Skeletal muscle cell (primary cell): ENCODE measurements at regions not wholly inside any gene's neighbourhood (a gene's known extent, or its start where the extent isn't known, plus 50 kb on each side); places are given as distances from the start of the nearest gene placed in this dataset.

Experiments used
- DNase-seq: peaks from one replicate; pipeline ENCODE4 v3.0.0-alpha.2; 2010; ENCODE audit warnings: low read depth
- H3K4me3 ChIP-seq: 2 replicates; pipeline ENCODE4 v1.5.1; 2011; ENCODE audit warnings: low read depth, mild to moderate bottlenecking, control low read depth, low read length, moderate library complexity

GRCh38 chr2:72008608-72009007, 139.1 kb downstream of the CYP26B1 start:
- no peak overlapping the region for H3K4me3 ChIP-seq
- no peak for DNase-seq

- H3K4me3 ChIP-seq, result no peak overlapping the region
- no peak for DNase-seq
Observed at GRCh38 chr2:72007402-72007801, 140.3 kb downstream of the CYP26B1 start.

GRCh38 chr2:72006188-72006736, 141.4 kb downstream of the CYP26B1 start:
- no peak overlapping the region for H3K4me3 ChIP-seq
- DNase-seq, result no peak

- no peak for DNase-seq
- no peak overlapping the region for H3K4me3 ChIP-seq
Observed at GRCh38 chr2:72004976-72005375, 142.7 kb downstream of the CYP26B1 start.

GRCh38 chr2:72004201-72004915, 143.3 kb downstream of the CYP26B1 start:
- H3K4me3 ChIP-seq, result no peak overlapping the region

GRCh38 chr2:72003796-72004195, 143.9 kb downstream of the CYP26B1 start:
- DNase-seq, result no peak
- H3K4me3 ChIP-seq, result no peak overlapping the region

More at GRCh38 chr2:72004201-72004915, 143.3 kb downstream of the CYP26B1 start:
- DNase-seq, result no peak

- DNase-seq, result no peak
- H3K4me3 ChIP-seq, result no peak overlapping the region
Observed at GRCh38 chr2:72003124-72003523, 144.5 kb downstream of the CYP26B1 start.

- no peak for DNase-seq
- no peak overlapping the region for H3K4me3 ChIP-seq
Observed at GRCh38 chr2:72001937-72002690, 145.5 kb downstream of the CYP26B1 start.

- H3K4me3 ChIP-seq, result no peak overlapping the region
- DNase-seq, result no peak
Observed at GRCh38 chr2:72000110-72000509, 147.6 kb downstream of the CYP26B1 start.

GRCh38 chr2:71999580-71999979, 148.1 kb downstream of the CYP26B1 start:
- no peak for DNase-seq
- H3K4me3 ChIP-seq, result no peak overlapping the region

- DNase-seq, result no peak
- no peak overlapping the region for H3K4me3 ChIP-seq
Observed at GRCh38 chr2:71997843-71998242, 149.8 kb downstream of the CYP26B1 start.

GRCh38 chr2:71995067-71995665, 152.5 kb downstream of the CYP26B1 start:
- DNase-seq, result no peak
- H3K4me3 ChIP-seq, result no peak overlapping the region

GRCh38 chr2:71992036-71992435, 155.6 kb downstream of the CYP26B1 start:
- DNase-seq, result no peak
- no peak overlapping the region for H3K4me3 ChIP-seq

- H3K4me3 ChIP-seq, result no peak overlapping the region
- DNase-seq, result no peak
Observed at GRCh38 chr2:71991397-71991796, 156.3 kb downstream of the CYP26B1 start.

- H3K4me3 ChIP-seq, result no peak overlapping the region
- no peak for DNase-seq
Observed at GRCh38 chr2:71990826-71991225, 156.8 kb downstream of the CYP26B1 start.

- no peak for DNase-seq
- no peak overlapping the region for H3K4me3 ChIP-seq
Observed at GRCh38 chr2:71990122-71990521, 157.5 kb downstream of the CYP26B1 start.

- DNase-seq, result no peak
- no peak overlapping the region for H3K4me3 ChIP-seq
Observed at GRCh38 chr2:71989671-71990070, 158.0 kb downstream of the CYP26B1 start.

- DNase-seq, result no peak
- no peak overlapping the region for H3K4me3 ChIP-seq
Observed at GRCh38 chr2:71988170-71988569, 159.5 kb downstream of the CYP26B1 start.

GRCh38 chr2:71976685-71977084, 171.0 kb downstream of the CYP26B1 start:
- H3K4me3 ChIP-seq, result no peak overlapping the region
- DNase-seq, result no peak

- no peak for DNase-seq
- no peak overlapping the region for H3K4me3 ChIP-seq
Observed at GRCh38 chr2:71974846-71975245, 172.8 kb downstream of the CYP26B1 start.
